ENCODE measurements at regions not wholly inside any gene's neighbourhood (a gene's known extent, or its start where the extent isn't known, plus 50 kb on each side); places are given as distances from the start of the nearest gene placed in this dataset.

- Histone ChIP-seq H3K4me1 (ENCODE audit: insufficient read depth, low read length) (no peaks in the 10 kb centered on the region), H2AFZ (ENCODE audit: low read depth, low read length) (no peak overlapping the region), H3K36me3 (ENCODE audit: insufficient read depth, low read length) (no peaks in the 10 kb centered on the region), H3K9me3 (ENCODE audit: low read length) (no peaks in the 10 kb centered on the region), H3K27me3 (ENCODE audit: insufficient read depth, low read length) (no peaks in the 10 kb centered on the region), H3K4me3 (ENCODE audit: low read length) (no peak overlapping the region)
These were observed 55.8 kb downstream of the KCNE4 start for GRCh38 chr2:223107825-223108224.

- Histone ChIP-seq H3K4me1 (ENCODE audit: insufficient read depth, low read length) (no peaks in the 10 kb centered on the region), H2AFZ (ENCODE audit: low read depth, low read length) (no peak overlapping the region), H3K27me3 (ENCODE audit: insufficient read depth, low read length) (no peaks in the 10 kb centered on the region), H3K4me3 (ENCODE audit: low read length) (no peak overlapping the region), H3K9me3 (ENCODE audit: low read length) (no peaks in the 10 kb centered on the region), H3K36me3 (ENCODE audit: insufficient read depth, low read length) (no peaks in the 10 kb centered on the region)
These were observed 56.5 kb downstream of the KCNE4 start for GRCh38 chr2:223108351-223109050.

GRCh38 chr2:223109341-223109740, 57.4 kb downstream of the KCNE4 start:
- H3K9me3 ChIP-seq (ENCODE audit: low read length), result no peaks in the 10 kb centered on the region

GRCh38 chr2:223113161-223113560, 61.2 kb downstream of the KCNE4 start:
- Histone ChIP-seq H3K9me3 (ENCODE audit: low read length) (no peaks in the 10 kb centered on the region), H3K36me3 (ENCODE audit: insufficient read depth, low read length) (no peaks in the 10 kb centered on the region), H3K27me3 (ENCODE audit: insufficient read depth, low read length) (no peaks in the 10 kb centered on the region), H2AFZ (ENCODE audit: low read depth, low read length) (no peak overlapping the region), H3K4me1 (ENCODE audit: insufficient read depth, low read length) (peaks cover 4% of the 10 kb centered on the region), H3K4me3 (ENCODE audit: low read length) (no peak overlapping the region)

More at GRCh38 chr2:223109341-223109740, 57.4 kb downstream of the KCNE4 start:
- Histone ChIP-seq H3K27me3 (ENCODE audit: insufficient read depth, low read length) (no peaks in the 10 kb centered on the region), H2AFZ (ENCODE audit: low read depth, low read length) (no peak overlapping the region), H3K4me3 (ENCODE audit: low read length) (no peak overlapping the region), H3K4me1 (ENCODE audit: insufficient read depth, low read length) (no peaks in the 10 kb centered on the region), H3K36me3 (ENCODE audit: insufficient read depth, low read length) (no peaks in the 10 kb centered on the region)

GRCh38 chr2:223114170-223114569, 62.2 kb downstream of the KCNE4 start:
- peaks cover 4% of the 10 kb centered on the region for H3K4me1 ChIP-seq (ENCODE audit: insufficient read depth, low read length)
- no peaks in the 10 kb centered on the region for H3K9me3 ChIP-seq (ENCODE audit: low read length)
- no peaks in the 10 kb centered on the region for H3K36me3 ChIP-seq (ENCODE audit: insufficient read depth, low read length)
- no peak overlapping the region for H3K4me3 ChIP-seq (ENCODE audit: low read length)
- H3K27me3 ChIP-seq (ENCODE audit: insufficient read depth, low read length), result no peaks in the 10 kb centered on the region
- H2AFZ ChIP-seq (ENCODE audit: low read depth, low read length), result no peak overlapping the region

- no peaks in the 10 kb centered on the region for H3K9me3 ChIP-seq (ENCODE audit: low read length)
- no peaks in the 10 kb centered on the region for H3K27me3 ChIP-seq (ENCODE audit: insufficient read depth, low read length)
- H3K36me3 ChIP-seq (ENCODE audit: insufficient read depth, low read length), result no peaks in the 10 kb centered on the region
- no peak overlapping the region for H3K4me3 ChIP-seq (ENCODE audit: low read length)
- no peak overlapping the region for H2AFZ ChIP-seq (ENCODE audit: low read depth, low read length)
- H3K4me1 ChIP-seq (ENCODE audit: insufficient read depth, low read length), result peaks cover 4% of the 10 kb centered on the region
These were observed 62.9 kb downstream of the KCNE4 start for GRCh38 chr2:223114917-223115316.

- H3K9me3 ChIP-seq (ENCODE audit: low read length), result no peaks in the 10 kb centered on the region
- H3K27me3 ChIP-seq (ENCODE audit: insufficient read depth, low read length), result no peaks in the 10 kb centered on the region
- H2AFZ ChIP-seq (ENCODE audit: low read depth, low read length), result no peak overlapping the region
- no peaks in the 10 kb centered on the region for H3K36me3 ChIP-seq (ENCODE audit: insufficient read depth, low read length)
- no peak overlapping the region for H3K4me3 ChIP-seq (ENCODE audit: low read length)
- H3K4me1 ChIP-seq (ENCODE audit: insufficient read depth, low read length), result peaks cover 4% of the 10 kb centered on the region
These were observed 65.5 kb downstream of the KCNE4 start for GRCh38 chr2:223117533-223117932.

- H3K27me3 ChIP-seq (ENCODE audit: insufficient read depth, low read length), result no peaks in the 10 kb centered on the region
- H3K9me3 ChIP-seq (ENCODE audit: low read length), result no peaks in the 10 kb centered on the region
- peaks cover 4% of the 10 kb centered on the region for H3K4me1 ChIP-seq (ENCODE audit: insufficient read depth, low read length)
- no peaks in the 10 kb centered on the region for H3K36me3 ChIP-seq (ENCODE audit: insufficient read depth, low read length)
- no peak overlapping the region for H3K4me3 ChIP-seq (ENCODE audit: low read length)
- H2AFZ ChIP-seq (ENCODE audit: low read depth, low read length), result no peak overlapping the region
These were observed 69.3 kb downstream of the KCNE4 start for GRCh38 chr2:223121283-223121682.

- Histone ChIP-seq H3K4me3 (ENCODE audit: low read length) (no peak overlapping the region), H3K36me3 (ENCODE audit: insufficient read depth, low read length) (no peaks in the 10 kb centered on the region), H2AFZ (ENCODE audit: low read depth, low read length) (no peak overlapping the region), H3K27me3 (ENCODE audit: insufficient read depth, low read length) (no peaks in the 10 kb centered on the region), H3K9me3 (ENCODE audit: low read length) (no peaks in the 10 kb centered on the region), H3K4me1 (ENCODE audit: insufficient read depth, low read length) (peaks cover 12% of the 10 kb centered on the region)
These were observed 70.8 kb downstream of the KCNE4 start for GRCh38 chr2:223122781-223123180.

GRCh38 chr2:223123855-223124610, 72.0 kb downstream of the KCNE4 start:
- no peak overlapping the region for H3K4me3 ChIP-seq (ENCODE audit: low read length)
- H2AFZ ChIP-seq (ENCODE audit: low read depth, low read length), result no peak overlapping the region
- H3K4me1 ChIP-seq (ENCODE audit: insufficient read depth, low read length), result peaks cover 15% of the 10 kb centered on the region
- no peaks in the 10 kb centered on the region for H3K9me3 ChIP-seq (ENCODE audit: low read length)
- H3K36me3 ChIP-seq (ENCODE audit: insufficient read depth, low read length), result no peaks in the 10 kb centered on the region
- H3K27me3 ChIP-seq (ENCODE audit: insufficient read depth, low read length), result no peaks in the 10 kb centered on the region

- peaks cover 2% of the 10 kb centered on the region for H3K4me1 ChIP-seq (ENCODE audit: insufficient read depth, low read length)
These were observed 89.6 kb downstream of the KCNE4 start for GRCh38 chr2:223141606-223142005.

GRCh38 chr2:223142118-223142517, 90.1 kb downstream of the KCNE4 start:
- Histone ChIP-seq H3K9me3 (ENCODE audit: low read length) (no peaks in the 10 kb centered on the region), H3K27me3 (ENCODE audit: insufficient read depth, low read length) (no peaks in the 10 kb centered on the region), H3K4me3 (ENCODE audit: low read length) (no peak overlapping the region), H2AFZ (ENCODE audit: low read depth, low read length) (peak overlapping the region; percentile 7), H3K36me3 (ENCODE audit: insufficient read depth, low read length) (no peaks in the 10 kb centered on the region), H3K4me1 (ENCODE audit: insufficient read depth, low read length) (peaks cover 2% of the 10 kb centered on the region)

More at GRCh38 chr2:223141606-223142005, 89.6 kb downstream of the KCNE4 start:
- no peak overlapping the region for H3K4me3 ChIP-seq (ENCODE audit: low read length)
- H2AFZ ChIP-seq (ENCODE audit: low read depth, low read length), result no peak overlapping the region
- no peaks in the 10 kb centered on the region for H3K36me3 ChIP-seq (ENCODE audit: insufficient read depth, low read length)
- H3K9me3 ChIP-seq (ENCODE audit: low read length), result no peaks in the 10 kb centered on the region
- H3K27me3 ChIP-seq (ENCODE audit: insufficient read depth, low read length), result no peaks in the 10 kb centered on the region

GRCh38 chr2:223147431-223147830, 95.4 kb downstream of the KCNE4 start:
- H3K4me1 ChIP-seq (ENCODE audit: insufficient read depth, low read length), result peaks cover 2% of the 10 kb centered on the region
- H3K27me3 ChIP-seq (ENCODE audit: insufficient read depth, low read length), result no peaks in the 10 kb centered on the region
- H3K9me3 ChIP-seq (ENCODE audit: low read length), result no peaks in the 10 kb centered on the region
- no peak overlapping the region for H2AFZ ChIP-seq (ENCODE audit: low read depth, low read length)
- H3K4me3 ChIP-seq (ENCODE audit: low read length), result no peak overlapping the region
- H3K36me3 ChIP-seq (ENCODE audit: insufficient read depth, low read length), result no peaks in the 10 kb centered on the region
